ENCODE measurements at regions not wholly inside any gene's neighbourhood (a gene's known extent, or its start where the extent isn't known, plus 50 kb on each side); places are given as distances from the start of the nearest gene placed in this dataset.

DNA sequence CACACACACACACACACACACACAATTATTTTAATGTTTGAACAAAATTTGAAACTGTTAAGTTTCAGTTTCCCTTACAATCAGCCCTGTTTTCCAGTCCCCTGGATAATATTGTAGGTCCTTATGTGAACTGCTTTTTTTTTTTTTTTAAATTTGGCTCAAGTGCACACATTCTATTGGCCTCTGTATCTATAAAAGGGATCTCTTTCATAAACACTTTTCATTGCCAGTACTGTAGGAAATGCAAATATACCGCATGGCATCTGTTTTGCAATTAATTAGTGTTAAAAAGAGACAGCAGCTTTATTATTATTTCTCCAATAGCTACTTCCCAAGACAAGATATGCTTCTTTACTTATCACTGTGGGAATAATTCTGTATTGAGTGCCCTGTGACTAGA, 738.7 kb downstream of the EPHA4 start:
- ChIA-PET POLR2A (no interaction called here), CTCF (no interaction called here)
- H3K36me3 Mint-ChIP-seq = no peaks in the 10 kb centered on the region
- no peak for DNase-seq (ENCODE audit: low spot score)
- H3K27me3 Mint-ChIP-seq (ENCODE audit: low read depth) = no peaks in the 10 kb centered on the region
- peaks cover 12% of the 10 kb centered on the region for H3K9me3 Mint-ChIP-seq
- no peak overlapping the region for H3K4me3 Mint-ChIP-seq
- no peaks in the 10 kb centered on the region for H3K4me1 Mint-ChIP-seq
- ATAC-seq = no peak
- no peak for TF ChIP-seq EMX1 (CRISPR knock-in tag; IDR thresholded peaks at IDR 0.05)
- TF ChIP-seq, protein P1, sequence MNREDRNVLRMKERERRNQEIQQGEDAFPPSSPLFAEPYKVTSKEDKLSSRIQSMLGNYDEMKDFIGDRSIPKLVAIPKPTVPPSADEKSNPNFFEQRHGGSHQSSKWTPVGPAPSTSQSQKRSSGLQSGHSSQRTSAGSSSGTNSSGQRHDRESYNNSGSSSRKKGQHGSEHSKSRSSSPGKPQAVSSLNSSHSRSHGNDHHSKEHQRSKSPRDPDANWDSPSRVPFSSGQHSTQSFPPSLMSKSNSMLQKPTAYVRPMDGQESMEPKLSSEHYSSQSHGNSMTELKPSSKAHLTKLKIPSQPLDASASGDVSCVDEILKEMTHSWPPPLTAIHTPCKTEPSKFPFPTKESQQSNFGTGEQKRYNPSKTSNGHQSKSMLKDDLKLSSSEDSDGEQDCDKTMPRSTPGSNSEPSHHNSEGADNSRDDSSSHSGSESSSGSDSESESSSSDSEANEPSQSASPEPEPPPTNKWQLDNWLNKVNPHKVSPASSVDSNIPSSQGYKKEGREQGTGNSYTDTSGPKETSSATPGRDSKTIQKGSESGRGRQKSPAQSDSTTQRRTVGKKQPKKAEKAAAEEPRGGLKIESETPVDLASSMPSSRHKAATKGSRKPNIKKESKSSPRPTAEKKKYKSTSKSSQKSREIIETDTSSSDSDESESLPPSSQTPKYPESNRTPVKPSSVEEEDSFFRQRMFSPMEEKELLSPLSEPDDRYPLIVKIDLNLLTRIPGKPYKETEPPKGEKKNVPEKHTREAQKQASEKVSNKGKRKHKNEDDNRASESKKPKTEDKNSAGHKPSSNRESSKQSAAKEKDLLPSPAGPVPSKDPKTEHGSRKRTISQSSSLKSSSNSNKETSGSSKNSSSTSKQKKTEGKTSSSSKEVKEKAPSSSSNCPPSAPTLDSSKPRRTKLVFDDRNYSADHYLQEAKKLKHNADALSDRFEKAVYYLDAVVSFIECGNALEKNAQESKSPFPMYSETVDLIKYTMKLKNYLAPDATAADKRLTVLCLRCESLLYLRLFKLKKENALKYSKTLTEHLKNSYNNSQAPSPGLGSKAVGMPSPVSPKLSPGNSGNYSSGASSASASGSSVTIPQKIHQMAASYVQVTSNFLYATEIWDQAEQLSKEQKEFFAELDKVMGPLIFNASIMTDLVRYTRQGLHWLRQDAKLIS (CRISPR knock-in tag; IDR thresholded peaks at IDR 0.05; ENCODE audit: borderline replicate concordance) = no peak
- no peak for TF ChIP-seq TCF7 (CRISPR knock-in tag; IDR thresholded peaks at IDR 0.05; ENCODE audit: low read depth)
- TF ChIP-seq ZNF423 (CRISPR knock-in tag; IDR thresholded peaks at IDR 0.05) = no peak
- TF ChIP-seq, protein P2, sequence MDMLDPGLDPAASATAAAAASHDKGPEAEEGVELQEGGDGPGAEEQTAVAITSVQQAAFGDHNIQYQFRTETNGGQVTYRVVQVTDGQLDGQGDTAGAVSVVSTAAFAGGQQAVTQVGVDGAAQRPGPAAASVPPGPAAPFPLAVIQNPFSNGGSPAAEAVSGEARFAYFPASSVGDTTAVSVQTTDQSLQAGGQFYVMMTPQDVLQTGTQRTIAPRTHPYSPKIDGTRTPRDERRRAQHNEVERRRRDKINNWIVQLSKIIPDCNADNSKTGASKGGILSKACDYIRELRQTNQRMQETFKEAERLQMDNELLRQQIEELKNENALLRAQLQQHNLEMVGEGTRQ (CRISPR knock-in tag; IDR thresholded peaks at IDR 0.05) = no peak
- no peak for TF ChIP-seq GRHL2 (CRISPR knock-in tag; IDR thresholded peaks at IDR 0.05; ENCODE audit: insufficient replicate concordance, severe bottlenecking)
- TF ChIP-seq, protein P3, sequence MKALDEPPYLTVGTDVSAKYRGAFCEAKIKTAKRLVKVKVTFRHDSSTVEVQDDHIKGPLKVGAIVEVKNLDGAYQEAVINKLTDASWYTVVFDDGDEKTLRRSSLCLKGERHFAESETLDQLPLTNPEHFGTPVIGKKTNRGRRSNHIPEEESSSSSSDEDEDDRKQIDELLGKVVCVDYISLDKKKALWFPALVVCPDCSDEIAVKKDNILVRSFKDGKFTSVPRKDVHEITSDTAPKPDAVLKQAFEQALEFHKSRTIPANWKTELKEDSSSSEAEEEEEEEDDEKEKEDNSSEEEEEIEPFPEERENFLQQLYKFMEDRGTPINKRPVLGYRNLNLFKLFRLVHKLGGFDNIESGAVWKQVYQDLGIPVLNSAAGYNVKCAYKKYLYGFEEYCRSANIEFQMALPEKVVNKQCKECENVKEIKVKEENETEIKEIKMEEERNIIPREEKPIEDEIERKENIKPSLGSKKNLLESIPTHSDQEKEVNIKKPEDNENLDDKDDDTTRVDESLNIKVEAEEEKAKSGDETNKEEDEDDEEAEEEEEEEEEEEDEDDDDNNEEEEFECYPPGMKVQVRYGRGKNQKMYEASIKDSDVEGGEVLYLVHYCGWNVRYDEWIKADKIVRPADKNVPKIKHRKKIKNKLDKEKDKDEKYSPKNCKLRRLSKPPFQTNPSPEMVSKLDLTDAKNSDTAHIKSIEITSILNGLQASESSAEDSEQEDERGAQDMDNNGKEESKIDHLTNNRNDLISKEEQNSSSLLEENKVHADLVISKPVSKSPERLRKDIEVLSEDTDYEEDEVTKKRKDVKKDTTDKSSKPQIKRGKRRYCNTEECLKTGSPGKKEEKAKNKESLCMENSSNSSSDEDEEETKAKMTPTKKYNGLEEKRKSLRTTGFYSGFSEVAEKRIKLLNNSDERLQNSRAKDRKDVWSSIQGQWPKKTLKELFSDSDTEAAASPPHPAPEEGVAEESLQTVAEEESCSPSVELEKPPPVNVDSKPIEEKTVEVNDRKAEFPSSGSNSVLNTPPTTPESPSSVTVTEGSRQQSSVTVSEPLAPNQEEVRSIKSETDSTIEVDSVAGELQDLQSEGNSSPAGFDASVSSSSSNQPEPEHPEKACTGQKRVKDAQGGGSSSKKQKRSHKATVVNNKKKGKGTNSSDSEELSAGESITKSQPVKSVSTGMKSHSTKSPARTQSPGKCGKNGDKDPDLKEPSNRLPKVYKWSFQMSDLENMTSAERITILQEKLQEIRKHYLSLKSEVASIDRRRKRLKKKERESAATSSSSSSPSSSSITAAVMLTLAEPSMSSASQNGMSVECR (CRISPR knock-in tag; IDR thresholded peaks at IDR 0.05; ENCODE audit: borderline replicate concordance) = no peak
- no peak for TF ChIP-seq RELA (CRISPR knock-in tag; IDR thresholded peaks at IDR 0.05; ENCODE audit: borderline replicate concordance)
- TF ChIP-seq ZNF512 (CRISPR knock-in tag; IDR thresholded peaks at IDR 0.05; ENCODE audit: borderline replicate concordance) = no peak
- no peak for TF ChIP-seq ATF2 (CRISPR knock-in tag; IDR thresholded peaks at IDR 0.05; ENCODE audit: borderline replicate concordance, low read depth)
- no peak for TF ChIP-seq PRRX2 (CRISPR knock-in tag; IDR thresholded peaks at IDR 0.05)
- no peak for TF ChIP-seq MXD4 (CRISPR knock-in tag; IDR thresholded peaks at IDR 0.05; ENCODE audit: borderline replicate concordance)
- TF ChIP-seq NR2C2 (CRISPR knock-in tag; IDR thresholded peaks at IDR 0.05) = no peak
- no peak for TF ChIP-seq ZSCAN18 (CRISPR knock-in tag; IDR thresholded peaks at IDR 0.05)
- TF ChIP-seq, protein P4, sequence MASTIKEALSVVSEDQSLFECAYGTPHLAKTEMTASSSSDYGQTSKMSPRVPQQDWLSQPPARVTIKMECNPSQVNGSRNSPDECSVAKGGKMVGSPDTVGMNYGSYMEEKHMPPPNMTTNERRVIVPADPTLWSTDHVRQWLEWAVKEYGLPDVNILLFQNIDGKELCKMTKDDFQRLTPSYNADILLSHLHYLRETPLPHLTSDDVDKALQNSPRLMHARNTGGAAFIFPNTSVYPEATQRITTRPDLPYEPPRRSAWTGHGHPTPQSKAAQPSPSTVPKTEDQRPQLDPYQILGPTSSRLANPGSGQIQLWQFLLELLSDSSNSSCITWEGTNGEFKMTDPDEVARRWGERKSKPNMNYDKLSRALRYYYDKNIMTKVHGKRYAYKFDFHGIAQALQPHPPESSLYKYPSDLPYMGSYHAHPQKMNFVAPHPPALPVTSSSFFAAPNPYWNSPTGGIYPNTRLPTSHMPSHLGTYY (CRISPR knock-in tag; IDR thresholded peaks at IDR 0.05) = no peak
- no peak overlapping the region for H3K27ac Mint-ChIP-seq

Measured in WTC11 (cell line).